ENCODE measurements at regions not wholly inside any gene's neighbourhood (a gene's known extent, or its start where the extent isn't known, plus 50 kb on each side); places are given as distances from the start of the nearest gene placed in this dataset.

- no peak for DNase-seq (ENCODE audit: insufficient read length, low spot score, missing footprints)
- H3K4me3 ChIP-seq (ENCODE audit: insufficient read depth, low read length) = no peak overlapping the region
- no peak for TF ChIP-seq CTCF (IDR thresholded peaks at IDR 0.05; ENCODE audit: extremely low read depth, low read depth, low read length)
- no peaks in the 10 kb centered on the region for H4K20me1 ChIP-seq (ENCODE audit: insufficient read depth, low read length)
- H3K36me3 ChIP-seq (ENCODE audit: insufficient read depth, low read length) = no peaks in the 10 kb centered on the region
- H3K9me3 ChIP-seq (ENCODE audit: low read depth, low read length) = no peaks in the 10 kb centered on the region
- H3K4me2 ChIP-seq (ENCODE audit: insufficient read depth, low read length) = no peak overlapping the region
- H3K27me3 ChIP-seq (ENCODE audit: insufficient read depth, low read length) = no peaks in the 10 kb centered on the region
- H2AFZ ChIP-seq (ENCODE audit: low read length) = no peak overlapping the region
- no peak overlapping the region for H3K27ac ChIP-seq (ENCODE audit: low read depth, low read length)
- H3K4me1 ChIP-seq (ENCODE audit: insufficient read depth, low read length) = no peaks in the 10 kb centered on the region
- H3K79me2 ChIP-seq (ENCODE audit: insufficient read depth, low read length) = no peaks in the 10 kb centered on the region
Measured at GRCh38 chr6:19998541-19998940, 161.4 kb downstream of the ID4 start.

- no peak for DNase-seq (ENCODE audit: insufficient read length, low spot score, missing footprints)
- H4K20me1 ChIP-seq (ENCODE audit: insufficient read depth, low read length) = no peaks in the 10 kb centered on the region
- no peaks in the 10 kb centered on the region for H3K27me3 ChIP-seq (ENCODE audit: insufficient read depth, low read length)
- no peaks in the 10 kb centered on the region for H3K9me3 ChIP-seq (ENCODE audit: low read depth, low read length)
- no peaks in the 10 kb centered on the region for H3K36me3 ChIP-seq (ENCODE audit: insufficient read depth, low read length)
- no peaks in the 10 kb centered on the region for H3K4me1 ChIP-seq (ENCODE audit: insufficient read depth, low read length)
- no peak for TF ChIP-seq CTCF (IDR thresholded peaks at IDR 0.05; ENCODE audit: extremely low read depth, low read depth, low read length)
- H3K4me3 ChIP-seq (ENCODE audit: insufficient read depth, low read length) = no peak overlapping the region
- no peaks in the 10 kb centered on the region for H3K79me2 ChIP-seq (ENCODE audit: insufficient read depth, low read length)
- no peak overlapping the region for H2AFZ ChIP-seq (ENCODE audit: low read length)
- no peak overlapping the region for H3K4me2 ChIP-seq (ENCODE audit: insufficient read depth, low read length)
- no peak overlapping the region for H3K27ac ChIP-seq (ENCODE audit: low read depth, low read length)
Measured at GRCh38 chr6:19999319-20000191, 162.4 kb downstream of the ID4 start.

- Histone ChIP-seq H3K79me2 (ENCODE audit: insufficient read depth, low read length) (no peaks in the 10 kb centered on the region), H4K20me1 (ENCODE audit: insufficient read depth, low read length) (no peaks in the 10 kb centered on the region), H2AFZ (ENCODE audit: low read length) (no peak overlapping the region), H3K4me3 (ENCODE audit: insufficient read depth, low read length) (no peak overlapping the region), H3K27me3 (ENCODE audit: insufficient read depth, low read length) (no peaks in the 10 kb centered on the region), H3K4me2 (ENCODE audit: insufficient read depth, low read length) (no peak overlapping the region), H3K27ac (ENCODE audit: low read depth, low read length) (no peak overlapping the region), H3K36me3 (ENCODE audit: insufficient read depth, low read length) (no peaks in the 10 kb centered on the region), H3K9me3 (ENCODE audit: low read depth, low read length) (no peaks in the 10 kb centered on the region), H3K4me1 (ENCODE audit: insufficient read depth, low read length) (no peaks in the 10 kb centered on the region)
- DNase-seq (ENCODE audit: insufficient read length, low spot score, missing footprints) = no peak
- no peak for TF ChIP-seq CTCF (IDR thresholded peaks at IDR 0.05; ENCODE audit: extremely low read depth, low read depth, low read length)
Measured at GRCh38 chr6:20001286-20001685, 164.1 kb downstream of the ID4 start.

- TF ChIP-seq CTCF (IDR thresholded peaks at IDR 0.05; ENCODE audit: extremely low read depth, low read depth, low read length) = no peak
- Histone ChIP-seq H3K79me2 (ENCODE audit: insufficient read depth, low read length) (no peaks in the 10 kb centered on the region), H3K9me3 (ENCODE audit: low read depth, low read length) (no peaks in the 10 kb centered on the region), H4K20me1 (ENCODE audit: insufficient read depth, low read length) (no peaks in the 10 kb centered on the region), H3K36me3 (ENCODE audit: insufficient read depth, low read length) (no peaks in the 10 kb centered on the region), H2AFZ (ENCODE audit: low read length) (no peak overlapping the region), H3K4me1 (ENCODE audit: insufficient read depth, low read length) (no peaks in the 10 kb centered on the region), H3K27me3 (ENCODE audit: insufficient read depth, low read length) (no peaks in the 10 kb centered on the region), H3K27ac (ENCODE audit: low read depth, low read length) (no peak overlapping the region), H3K4me3 (ENCODE audit: insufficient read depth, low read length) (no peak overlapping the region), H3K4me2 (ENCODE audit: insufficient read depth, low read length) (no peak overlapping the region)
- DNase-seq (ENCODE audit: insufficient read length, low spot score, missing footprints) = no peak
Measured at GRCh38 chr6:20006037-20006436, 168.9 kb downstream of the ID4 start.

Data from osteoblast (primary cell).